Thyroid gland (tissue), 4 donors: ENCODE measurements at regions not wholly inside any gene's neighbourhood (a gene's known extent, or its start where the extent isn't known, plus 50 kb on each side); places are given as distances from the start of the nearest gene placed in this dataset.

ENCODE experiments used
- DNase-seq, 2 donors: peaks; one replicate each; pipeline ENCODE4 v3.0.0-alpha.2; 2019
- H3K27ac ChIP-seq, 3 donors: fragments of 200-600 bp; sonication (generic); 1 replicate in 2 of 3; 2 replicates in 1 of 3; pipeline ENCODE4 v1.5.1; 2016 to 2019; ENCODE audit warnings: mild to moderate bottlenecking in 1 of 3, moderate library complexity in 1 of 3
- H3K27me3 ChIP-seq: fragments of 200-600 bp; sonication (generic); one replicate; pipeline ENCODE4 v1.5.1; 2019
- H3K36me3 ChIP-seq, 2 donors: fragments of 200-600 bp; sonication (generic); one replicate each; pipeline ENCODE4 v1.5.1; 2016 to 2019
- H3K4me1 ChIP-seq, 2 donors: fragments of 200-600 bp; sonication (generic); one replicate each; pipeline ENCODE4 v1.5.1; 2017 to 2019
- H3K4me3 ChIP-seq, 3 donors: fragments of 200-600 bp; sonication (generic); replicated peaks in 1 of 3; 1 replicate in 2 of 3; 2 replicates in 1 of 3; pipeline ENCODE4 v1.5.1; 2016; ENCODE audit warnings: mild to moderate bottlenecking in 1 of 3
- H3K9me3 ChIP-seq: fragments of 200-600 bp; sonication (generic); one replicate; pipeline ENCODE4 v1.5.1; 2017
- POLR2A ChIP-seq, 2 donors: fragments of 450-650 bp; IDR thresholded peaks; one replicate each; pipeline ENCODE4 v1.6.1; 2017; ENCODE audit warnings: antibody characterized with exemption in 2 of 2, mild to moderate bottlenecking in 2 of 2, moderate library complexity in 1 of 2
- WGBS, 2 donors: methylation state at CpG; one replicate each; pipeline ENCODE4 v1.1.5; 2017; 5-methylcytosine and 5-hydroxymethylcytosine counted together
- intact Hi-C: fragments of 100-400 bp; cut with DNase I; formaldehyde crosslinking; loops from one replicate; pipeline ENCODE4 v1.15.1; 2023
- TF ChIP-seq, protein P1 (sequence below), 6 experiments: fragments of 200-600 bp in 3 of 6; fragments of 450-650 bp in 3 of 6; sonication (generic) in 3 of 6; IDR thresholded peaks; one replicate each; pipeline ENCODE4 v1.5.1; 2016 to 2019; ENCODE audit warnings: antibody characterized with exemption in 6 of 6, mild to moderate bottlenecking in 2 of 6, inconsistent platforms in 1 of 6, moderate library complexity in 1 of 6

- Histone ChIP-seq H3K27ac (no peak overlapping the region), H3K9me3 (no peaks in the 10 kb centered on the region), H3K36me3 (no peaks in the 10 kb centered on the region), H3K4me3 (no peak overlapping the region), H3K4me1 (no peaks in the 10 kb centered on the region), H3K27me3 (no peaks in the 10 kb centered on the region)
- intact Hi-C loops = no loop called here
- DNase-seq = no peak
- 74 to 88% methylated on average over 4 of the region's 4 CpGs for WGBS, 2 donors
- no peak for TF ChIP-seq POLR2A (IDR thresholded peaks at IDR 0.05)
- TF ChIP-seq, protein P1, sequence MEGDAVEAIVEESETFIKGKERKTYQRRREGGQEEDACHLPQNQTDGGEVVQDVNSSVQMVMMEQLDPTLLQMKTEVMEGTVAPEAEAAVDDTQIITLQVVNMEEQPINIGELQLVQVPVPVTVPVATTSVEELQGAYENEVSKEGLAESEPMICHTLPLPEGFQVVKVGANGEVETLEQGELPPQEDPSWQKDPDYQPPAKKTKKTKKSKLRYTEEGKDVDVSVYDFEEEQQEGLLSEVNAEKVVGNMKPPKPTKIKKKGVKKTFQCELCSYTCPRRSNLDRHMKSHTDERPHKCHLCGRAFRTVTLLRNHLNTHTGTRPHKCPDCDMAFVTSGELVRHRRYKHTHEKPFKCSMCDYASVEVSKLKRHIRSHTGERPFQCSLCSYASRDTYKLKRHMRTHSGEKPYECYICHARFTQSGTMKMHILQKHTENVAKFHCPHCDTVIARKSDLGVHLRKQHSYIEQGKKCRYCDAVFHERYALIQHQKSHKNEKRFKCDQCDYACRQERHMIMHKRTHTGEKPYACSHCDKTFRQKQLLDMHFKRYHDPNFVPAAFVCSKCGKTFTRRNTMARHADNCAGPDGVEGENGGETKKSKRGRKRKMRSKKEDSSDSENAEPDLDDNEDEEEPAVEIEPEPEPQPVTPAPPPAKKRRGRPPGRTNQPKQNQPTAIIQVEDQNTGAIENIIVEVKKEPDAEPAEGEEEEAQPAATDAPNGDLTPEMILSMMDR (IDR thresholded peaks at IDR 0.05) = no peak
These were observed 248.4 kb upstream of the ZNF507 start for GRCh38 chr19:32097011-32097410.

GRCh38 chr19:32097620-32098019 is 247.8 kb upstream of the ZNF507 start:
- H3K4me3 ChIP-seq = no peak overlapping the region
- no peaks in the 10 kb centered on the region for H3K9me3 ChIP-seq
- intact Hi-C loops = no loop called here
- H3K4me1 ChIP-seq = no peaks in the 10 kb centered on the region
- no peaks in the 10 kb centered on the region for H3K36me3 ChIP-seq
- no peak overlapping the region for H3K27ac ChIP-seq
- H3K27me3 ChIP-seq = no peaks in the 10 kb centered on the region
- WGBS, 2 donors = 43 to 47% methylated on average over 2 of the region's 2 CpGs
- TF ChIP-seq POLR2A (IDR thresholded peaks at IDR 0.05) = no peak
- TF ChIP-seq, protein P1 (IDR thresholded peaks at IDR 0.05) = no peak
- DNase-seq = no peak

GRCh38 chr19:32098968-32099367 is 246.4 kb upstream of the ZNF507 start:
- H3K27me3 ChIP-seq = no peaks in the 10 kb centered on the region
- intact Hi-C loops = no loop called here
- TF ChIP-seq POLR2A (IDR thresholded peaks at IDR 0.05) = no peak
- no peaks in the 10 kb centered on the region for H3K36me3 ChIP-seq
- no peak overlapping the region for H3K27ac ChIP-seq
- DNase-seq = no peak
- no peak overlapping the region for H3K4me3 ChIP-seq
- WGBS, 2 donors = 37 to 38% methylated on average over 6 of the region's 6 CpGs
- H3K9me3 ChIP-seq = no peaks in the 10 kb centered on the region
- H3K4me1 ChIP-seq = no peaks in the 10 kb centered on the region

GRCh38 chr19:32101206-32101605 is 244.2 kb upstream of the ZNF507 start:
- WGBS, 2 donors = 89 to 90% methylated on average over 1 of the region's 1 CpG
- Histone ChIP-seq H3K4me1 (no peaks in the 10 kb centered on the region), H3K4me3 (no peak overlapping the region), H3K27ac (no peak overlapping the region), H3K27me3 (no peaks in the 10 kb centered on the region), H3K36me3 (no peaks in the 10 kb centered on the region), H3K9me3 (no peaks in the 10 kb centered on the region)
- TF ChIP-seq POLR2A (IDR thresholded peaks at IDR 0.05) = no peak
- TF ChIP-seq, protein P1 (IDR thresholded peaks at IDR 0.05) = no peak
- intact Hi-C loops = no loop called here
- no peak for DNase-seq

DNA sequence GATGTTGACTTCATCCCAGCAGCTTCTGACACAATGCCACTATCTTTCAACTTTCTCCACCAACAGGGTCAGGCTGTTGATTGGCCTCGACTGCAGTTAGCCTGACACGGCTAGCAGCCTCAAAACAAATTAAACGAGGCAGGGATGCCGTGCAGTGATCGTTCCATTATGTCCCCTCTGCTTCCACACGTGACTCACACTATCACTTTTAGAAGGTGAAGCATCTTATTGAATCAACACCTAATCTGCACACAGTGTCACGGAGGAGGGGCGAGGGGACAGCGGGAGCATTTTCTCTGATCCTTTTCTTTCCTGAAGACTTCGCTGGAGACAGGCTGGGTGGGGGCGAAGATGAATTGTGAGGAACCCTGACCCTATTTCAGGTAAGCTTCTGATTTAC is 241.9 kb upstream of the ZNF507 start:
- Histone ChIP-seq H3K27ac (no peak overlapping the region), H3K27me3 (no peaks in the 10 kb centered on the region), H3K36me3 (no peaks in the 10 kb centered on the region), H3K4me1 (no peaks in the 10 kb centered on the region), H3K4me3 (no peak overlapping the region), H3K9me3 (no peaks in the 10 kb centered on the region)
- no peak for TF ChIP-seq POLR2A (IDR thresholded peaks at IDR 0.05)
- TF ChIP-seq, protein P1 (IDR thresholded peaks at IDR 0.05) = no peak
- DNase-seq = no peak
- WGBS, 2 donors = 80 to 81% methylated on average over 11 of the region's 11 CpGs
- intact Hi-C loops = no loop called here
